ENCODE measurements at regions not wholly inside any gene's neighbourhood (a gene's known extent, or its start where the extent isn't known, plus 50 kb on each side); places are given as distances from the start of the nearest gene placed in this dataset.
"Not testable (repeated sequence)": the region's sequence is repeated elsewhere in the genome, so short reads cannot be mapped to it uniquely, and the experiment has no call there.

DNA sequence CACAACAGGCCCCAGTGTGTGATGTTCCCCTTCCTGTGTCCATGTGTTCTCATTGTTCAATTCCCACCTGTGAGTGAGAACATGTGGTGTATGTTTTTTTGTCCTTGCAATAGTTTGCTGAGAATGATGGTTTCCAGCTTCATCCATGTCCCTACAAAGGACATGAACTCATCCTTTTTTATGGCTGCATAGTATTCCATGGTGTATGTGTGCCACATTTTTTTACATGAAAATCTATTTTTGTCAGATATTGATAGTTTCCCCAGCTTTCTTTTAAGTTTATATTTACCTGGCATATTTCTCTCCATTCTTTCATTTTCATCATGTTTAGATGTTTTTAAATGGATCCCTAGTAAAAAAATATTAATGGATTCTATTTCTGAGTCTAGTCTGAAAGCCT lies 264.2 kb upstream of the UGT8 start:
- TF ChIP-seq, protein P1, sequence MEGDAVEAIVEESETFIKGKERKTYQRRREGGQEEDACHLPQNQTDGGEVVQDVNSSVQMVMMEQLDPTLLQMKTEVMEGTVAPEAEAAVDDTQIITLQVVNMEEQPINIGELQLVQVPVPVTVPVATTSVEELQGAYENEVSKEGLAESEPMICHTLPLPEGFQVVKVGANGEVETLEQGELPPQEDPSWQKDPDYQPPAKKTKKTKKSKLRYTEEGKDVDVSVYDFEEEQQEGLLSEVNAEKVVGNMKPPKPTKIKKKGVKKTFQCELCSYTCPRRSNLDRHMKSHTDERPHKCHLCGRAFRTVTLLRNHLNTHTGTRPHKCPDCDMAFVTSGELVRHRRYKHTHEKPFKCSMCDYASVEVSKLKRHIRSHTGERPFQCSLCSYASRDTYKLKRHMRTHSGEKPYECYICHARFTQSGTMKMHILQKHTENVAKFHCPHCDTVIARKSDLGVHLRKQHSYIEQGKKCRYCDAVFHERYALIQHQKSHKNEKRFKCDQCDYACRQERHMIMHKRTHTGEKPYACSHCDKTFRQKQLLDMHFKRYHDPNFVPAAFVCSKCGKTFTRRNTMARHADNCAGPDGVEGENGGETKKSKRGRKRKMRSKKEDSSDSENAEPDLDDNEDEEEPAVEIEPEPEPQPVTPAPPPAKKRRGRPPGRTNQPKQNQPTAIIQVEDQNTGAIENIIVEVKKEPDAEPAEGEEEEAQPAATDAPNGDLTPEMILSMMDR (IDR thresholded peaks at IDR 0.05) = not testable (repeated sequence)
- TF ChIP-seq EZH2 (IDR thresholded peaks at IDR 0.05; ENCODE audit: borderline replicate concordance, insufficient read depth, low read depth, low read length, poor library complexity, severe bottlenecking) = not testable (repeated sequence)
